H1 (cell line): ENCODE measurements at regions not wholly inside any gene's neighbourhood (a gene's known extent, or its start where the extent isn't known, plus 50 kb on each side); places are given as distances from the start of the nearest gene placed in this dataset.

ENCODE experiments used
- CTCF ChIA-PET: fragments of 300-600 bp; sonication (Branson Sonifier 250); formaldehyde crosslinking; loops from one replicate; lab custom pipeline; 2021; ENCODE audit not compliant: partially characterized antibody; lab: Charles Lee
- POLR2A ChIA-PET: fragments of 300-600 bp; sonication (Branson Sonifier 250); formaldehyde crosslinking; loops from one replicate; lab custom pipeline; 2021; ENCODE audit warnings: inconsistent platforms; ENCODE audit not compliant: partially characterized antibody; lab: Charles Lee
- DNase-seq, 2 experiments: peaks; one replicate each; pipeline versions ENCODE4 v3.0.0 to v3.0.0-alpha.2; 2010 to 2022; ENCODE audit warnings: low spot score in 2 of 2, low read depth in 1 of 2, mixed read lengths in 1 of 2
- FAIRE-seq: peaks from 2 replicates; lab custom pipeline; 2011; peaks lifted over from hg19 to GRCh38; lab: Jason Lieb, UNC
- H2AFZ ChIP-seq: 2 replicates; pipeline ENCODE4 v1.8.1; 2012; ENCODE audit warnings: low read length, inconsistent platforms
- H2AK5ac ChIP-seq: 2 replicates; pipeline ENCODE4 v1.6.1; 2013; ENCODE audit warnings: low read depth, low read length
- H2BK120ac ChIP-seq: replicated peaks from 2 replicates; pipeline ENCODE3; 2013; ENCODE audit warnings: low read depth, low read length, inconsistent platforms
- H2BK12ac ChIP-seq: 2 replicates; pipeline ENCODE4 v1.6.1; 2013; ENCODE audit warnings: low read depth, low read length
- H2BK15ac ChIP-seq: 2 replicates; pipeline ENCODE4 v1.6.1; 2013; ENCODE audit warnings: low read length
- H2BK20ac ChIP-seq: 2 replicates; pipeline ENCODE4 v1.6.1; 2013; ENCODE audit warnings: low read length
- H2BK5ac ChIP-seq: 2 replicates; pipeline ENCODE4 v1.6.1; 2013; ENCODE audit warnings: low read depth, low read length
- H3K14ac ChIP-seq: 2 replicates; pipeline ENCODE4 v1.6.1; 2013; ENCODE audit warnings: inconsistent platforms; ENCODE audit not compliant: insufficient read length
- H3K18ac ChIP-seq: 2 replicates; pipeline ENCODE4 v1.6.1; 2013; ENCODE audit warnings: low read length; ENCODE audit errors: extremely low read depth
- H3K23ac ChIP-seq: 2 replicates; pipeline ENCODE4 v1.6.1; 2013; ENCODE audit warnings: inconsistent platforms; ENCODE audit not compliant: insufficient read length
- H3K23me2 ChIP-seq: 2 replicates; pipeline ENCODE4 v1.6.1; 2013; ENCODE audit warnings: low read depth, low read length
- H3K27ac ChIP-seq: 2 replicates; pipeline ENCODE4 v1.6.1; 2011; ENCODE audit warnings: low read depth, low read length, inconsistent platforms
- H3K27me3 ChIP-seq, 4 experiments: replicated peaks in 1 of 4; 1 replicate in 1 of 4; 2 replicates in 3 of 4; pipeline versions ENCODE4 v1.6.1 to v1.8.1; 2011 to 2013; ENCODE audit warnings: low read length in 3 of 4, mild to moderate bottlenecking in 3 of 4, inconsistent platforms in 2 of 4, mixed read lengths in 2 of 4, moderate library complexity in 1 of 4; ENCODE audit not compliant: control insufficient read depth in 3 of 4, insufficient read depth in 3 of 4; ENCODE audit errors: extremely low read depth in 1 of 4
- H3K36me3 ChIP-seq, 4 experiments: 2 replicates each; pipeline versions ENCODE4 v1.6.1 to v1.8.1; 2011 to 2013; ENCODE audit warnings: mild to moderate bottlenecking in 4 of 4, low read length in 3 of 4, moderate library complexity in 2 of 4, control low read depth in 1 of 4, inconsistent platforms in 1 of 4; ENCODE audit not compliant: insufficient read depth in 4 of 4, control insufficient read depth in 2 of 4
- H3K4ac ChIP-seq: replicated peaks from 2 replicates; pipeline ENCODE3; 2013; ENCODE audit warnings: low read length, low read depth, mixed read lengths, inconsistent platforms; ENCODE audit not compliant: insufficient read length
- H3K4me1 ChIP-seq, 4 experiments: replicated peaks in 1 of 4; 1 replicate in 1 of 4; 2 replicates in 3 of 4; pipeline versions ENCODE4 v1.6.1 to v1.8.1; 2011 to 2013; ENCODE audit warnings: low read length in 3 of 4, inconsistent platforms in 2 of 4, mixed read lengths in 1 of 4; ENCODE audit not compliant: insufficient read depth in 4 of 4, control insufficient read depth in 3 of 4
- H3K4me2 ChIP-seq, 2 experiments: 2 replicates each; pipeline versions ENCODE4 v1.6.1 to v1.8.1; 2011 to 2013; ENCODE audit warnings: low read depth in 2 of 2, low read length in 2 of 2, control low read depth in 1 of 2, inconsistent platforms in 1 of 2, mild to moderate bottlenecking in 1 of 2; ENCODE audit not compliant: insufficient read depth in 1 of 2
- H3K4me3 ChIP-seq, 4 experiments: fragments of 200-600, 300-600 bp in 1 of 4; sonication (generic), shearing (Covaris generic), sonication (Bioruptor Twin) in 1 of 4; 2 replicates each; pipeline versions ENCODE4 v1.5.1 to v1.8.1; 2011 to 2016; ENCODE audit warnings: low read length in 4 of 4, low read depth in 3 of 4, control low read depth in 2 of 4, inconsistent platforms in 2 of 4, mild to moderate bottlenecking in 2 of 4, mixed read lengths in 1 of 4, moderate library complexity in 1 of 4; ENCODE audit not compliant: insufficient read depth in 2 of 4; ENCODE audit errors: extremely low read depth in 1 of 4
- H3K56ac ChIP-seq: replicated peaks from 2 replicates; pipeline ENCODE3; 2013; ENCODE audit warnings: low read depth, mild to moderate bottlenecking, mixed read lengths, low read length, inconsistent platforms; ENCODE audit not compliant: insufficient read length
- H3K79me1 ChIP-seq: 2 replicates; pipeline ENCODE4 v1.6.1; 2013; ENCODE audit warnings: low read depth, low read length, control low read depth
- H3K79me2 ChIP-seq, 2 experiments: 2 replicates each; pipeline versions ENCODE4 v1.6.1 to v1.8.1; 2012 to 2013; ENCODE audit warnings: low read length in 2 of 2, mild to moderate bottlenecking in 2 of 2, inconsistent platforms in 1 of 2; ENCODE audit not compliant: insufficient read depth in 2 of 2, control insufficient read depth in 1 of 2
- H3K9ac ChIP-seq, 4 experiments: replicated peaks in 1 of 4; 1 replicate in 1 of 4; 2 replicates in 3 of 4; pipeline versions ENCODE4 v1.6.1 to v1.8.1; 2011 to 2013; ENCODE audit warnings: low read depth in 3 of 4, low read length in 3 of 4, control low read depth in 2 of 4, mild to moderate bottlenecking in 2 of 4, moderate library complexity in 2 of 4, inconsistent platforms in 1 of 4; ENCODE audit errors: extremely low read depth in 1 of 4
- H3K9me3 ChIP-seq, 2 experiments: 2 replicates each; pipeline versions ENCODE4 v1.6.1 to v1.8.1; 2012 to 2013; ENCODE audit warnings: mild to moderate bottlenecking in 2 of 2, moderate library complexity in 2 of 2, control low read depth in 1 of 2, inconsistent platforms in 1 of 2, low read depth in 1 of 2, low read length in 1 of 2, mixed read lengths in 1 of 2; ENCODE audit not compliant: insufficient read depth in 2 of 2
- H4K20me1 ChIP-seq, 2 experiments: replicated peaks in 1 of 2; 2 replicates each; pipeline versions ENCODE3 to v1.8.1; 2011 to 2013; ENCODE audit warnings: inconsistent platforms in 2 of 2, low read length in 2 of 2, mild to moderate bottlenecking in 1 of 2; ENCODE audit not compliant: insufficient read depth in 2 of 2, control insufficient read depth in 1 of 2
- H4K5ac ChIP-seq: 2 replicates; pipeline ENCODE4 v1.6.1; 2013; ENCODE audit warnings: low read length, low read depth, mixed read lengths, inconsistent platforms; ENCODE audit not compliant: insufficient read length
- H4K8ac ChIP-seq: 2 replicates; pipeline ENCODE4 v1.8.0; 2013; ENCODE audit warnings: mild to moderate bottlenecking, moderate library complexity, low read length, inconsistent platforms; ENCODE audit not compliant: insufficient read depth; ENCODE audit errors: extremely low read depth
- H4K91ac ChIP-seq: replicated peaks from 2 replicates; pipeline ENCODE3; 2013; ENCODE audit warnings: low read length, mixed read lengths, inconsistent platforms; ENCODE audit not compliant: insufficient read length
- ATF2 ChIP-seq: IDR thresholded peaks from 2 replicates; pipeline ENCODE4 v1.6.1; 2012; ENCODE audit warnings: low read length, inconsistent platforms
- EP300 ChIP-seq, 2 experiments: IDR thresholded peaks; 1 replicate in 1 of 2; 2 replicates in 1 of 2; pipeline ENCODE4 v1.6.1; 2011 to 2012; ENCODE audit warnings: low read depth in 2 of 2, low read length in 2 of 2, mild to moderate bottlenecking in 2 of 2, borderline replicate concordance in 1 of 2, inconsistent platforms in 1 of 2, moderate library complexity in 1 of 2
- GABPA ChIP-seq: IDR thresholded peaks from 2 replicates; pipeline ENCODE4 v1.6.1; 2011; ENCODE audit warnings: mild to moderate bottlenecking, low read length, moderate library complexity, borderline replicate concordance; ENCODE audit not compliant: insufficient read depth
- HDAC2 ChIP-seq, 2 experiments: fragments of 300-600 bp in 1 of 2; sonication (generic) in 1 of 2; IDR thresholded peaks; 2 replicates each; pipeline ENCODE4 v1.6.1; 2011 to 2012; ENCODE audit warnings: low read depth in 2 of 2, low read length in 2 of 2, mild to moderate bottlenecking in 2 of 2, moderate library complexity in 2 of 2, borderline replicate concordance in 1 of 2, inconsistent platforms in 1 of 2
- MAX ChIP-seq: IDR thresholded peaks from 2 replicates; pipeline ENCODE4 v1.6.1; 2012; ENCODE audit warnings: inconsistent platforms
- NANOG ChIP-seq: IDR thresholded peaks from 2 replicates; pipeline ENCODE4 v1.6.1; 2011; ENCODE audit warnings: low read length, low read depth, mild to moderate bottlenecking, inconsistent platforms; ENCODE audit not compliant: insufficient read depth, poor library complexity, severe bottlenecking
- POLR2AphosphoS5 ChIP-seq: IDR thresholded peaks from 2 replicates; pipeline ENCODE4 v1.6.1; 2011; ENCODE audit warnings: low read depth, low read length
- RFX5 ChIP-seq: IDR thresholded peaks from 2 replicates; pipeline ENCODE4 v1.6.1; 2011; ENCODE audit warnings: low read depth, low read length, improper control_type of control experiment, borderline replicate concordance
- SAP30 ChIP-seq: fragments of 300-600 bp; sonication (generic); IDR thresholded peaks from 2 replicates; pipeline ENCODE4 v1.7.1; 2012; ENCODE audit warnings: low read length, moderate library complexity, mild to moderate bottlenecking, inconsistent platforms; ENCODE audit not compliant: insufficient read depth, insufficient replicate concordance
- TAF1 ChIP-seq: IDR thresholded peaks from 2 replicates; pipeline ENCODE4 v1.6.1; 2011; ENCODE audit warnings: mild to moderate bottlenecking, low read depth, low read length
- TEAD4 ChIP-seq: IDR thresholded peaks from 2 replicates; pipeline ENCODE4 v1.6.1; 2012; ENCODE audit warnings: low read depth, low read length, inconsistent platforms, mixed read lengths

GRCh38 chrX:145394344-145394743, 147.0 kb downstream of the SPANXN1 start:
- no peak overlapping the region for H3K14ac ChIP-seq
- no peaks in the 10 kb centered on the region for H3K79me1 ChIP-seq
- no peak overlapping the region for H3K27ac ChIP-seq
- no peak overlapping the region for H3K4me3 ChIP-seq
- no peaks in the 10 kb centered on the region for H3K79me2 ChIP-seq
- no peak overlapping the region for H2BK20ac ChIP-seq
- no peak overlapping the region for H2AFZ ChIP-seq
- H2BK120ac ChIP-seq = no peak overlapping the region
- no peak overlapping the region for H4K91ac ChIP-seq
- no peak for DNase-seq
- H3K18ac ChIP-seq = no peak overlapping the region
- no peaks in the 10 kb centered on the region for H3K4me1 ChIP-seq
- H2AK5ac ChIP-seq = no peak overlapping the region
- H3K4ac ChIP-seq = no peak overlapping the region
- no peak overlapping the region for H2BK15ac ChIP-seq
- no peak for FAIRE-seq
- no peak overlapping the region for H2BK5ac ChIP-seq
- no peak overlapping the region for H3K9ac ChIP-seq
- ChIA-PET POLR2A (no interaction called here), CTCF (interaction anchor here (0.6 to 1.8 kb wide), 10 partner anchors 10 to 930 kb away, joined by 3 to 8 read pairs (median 4); no protein-coding TSS in a partner anchor)
- H4K5ac ChIP-seq = no peak overlapping the region
- H3K36me3 ChIP-seq = no peaks in the 10 kb centered on the region
- no peak overlapping the region for H3K4me2 ChIP-seq
- no peak overlapping the region for H3K23ac ChIP-seq
- H3K56ac ChIP-seq = no peak overlapping the region
- H2BK12ac ChIP-seq = no peak overlapping the region
- no peaks in the 10 kb centered on the region for H4K20me1 ChIP-seq
- H3K9me3 ChIP-seq = no peaks in the 10 kb centered on the region
- H3K23me2 ChIP-seq = no peaks in the 10 kb centered on the region
- no peak overlapping the region for H4K8ac ChIP-seq
- no peaks in the 10 kb centered on the region for H3K27me3 ChIP-seq
- TF ChIP-seq NANOG (no peak), MAX (no peak), SAP30 (no peak), GABPA (no peak), TEAD4 (no peak), EP300 (IDR thresholded peaks at IDR 0.05; ENCODE audit: borderline replicate concordance in 1 of 2, low read depth in 2 of 2, low read length in 2 of 2) (no peak), TAF1 (no peak), RFX5 (no peak), POLR2AphosphoS5 (no peak), ATF2 (no peak), HDAC2 (IDR thresholded peaks at IDR 0.05; ENCODE audit: borderline replicate concordance in 1 of 2, low read depth in 2 of 2, low read length in 2 of 2) (no peak)
